HUES48 (cell line): ENCODE measurements at regions not wholly inside any gene's neighbourhood (a gene's known extent, or its start where the extent isn't known, plus 50 kb on each side); places are given as distances from the start of the nearest gene placed in this dataset.

Source experiments
- H3K27ac ChIP-seq: one replicate; pipeline ENCODE4 v1.7.0; 2013; ENCODE audit warnings: low read depth, low read length, inconsistent platforms
- H3K27me3 ChIP-seq: 2 replicates; pipeline ENCODE4 v1.6.1; 2013; ENCODE audit warnings: mild to moderate bottlenecking, low read length; ENCODE audit not compliant: control insufficient read depth, insufficient read depth
- H3K36me3 ChIP-seq: 2 replicates; pipeline ENCODE4 v1.6.1; 2013; ENCODE audit warnings: low read length; ENCODE audit not compliant: control insufficient read depth, insufficient read depth
- H3K4me1 ChIP-seq: 2 replicates; pipeline ENCODE4 v1.6.1; 2013; ENCODE audit warnings: mild to moderate bottlenecking, low read length; ENCODE audit not compliant: control insufficient read depth, insufficient read depth
- H3K4me3 ChIP-seq: 2 replicates; pipeline ENCODE4 v1.5.1; 2013; ENCODE audit warnings: mild to moderate bottlenecking, low read depth, low read length
- H3K9ac ChIP-seq: 2 replicates; pipeline ENCODE4 v1.6.1; 2013; ENCODE audit warnings: mild to moderate bottlenecking, low read depth, low read length, moderate library complexity
- H3K9me3 ChIP-seq: 2 replicates; pipeline ENCODE4 v1.6.1; 2013; ENCODE audit warnings: low read length; ENCODE audit not compliant: control insufficient read depth, insufficient read depth

DNA sequence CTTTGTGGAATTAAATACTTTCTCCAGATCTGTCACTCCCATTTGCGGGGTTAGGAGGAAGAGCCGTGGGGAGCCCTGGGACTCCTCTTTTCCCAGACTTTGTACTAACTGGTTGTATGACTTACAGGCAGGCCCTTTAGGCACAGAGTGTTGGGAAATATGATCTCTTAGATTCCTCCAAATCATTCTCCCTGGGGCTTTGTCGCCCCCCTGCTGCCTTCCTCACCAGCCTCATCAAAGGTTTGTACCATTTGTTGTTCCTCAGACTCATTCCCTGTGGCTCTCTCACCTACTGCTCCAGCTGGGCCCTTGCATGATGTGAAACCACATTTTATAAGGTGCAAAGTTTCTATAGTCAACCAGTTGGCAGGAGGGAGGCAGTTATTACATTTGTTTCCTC is 56.4 kb downstream of the CRYGS start:
- Histone ChIP-seq H3K36me3 (no peaks in the 10 kb centered on the region), H3K4me3 (no peak overlapping the region), H3K27me3 (no peaks in the 10 kb centered on the region), H3K9me3 (no peaks in the 10 kb centered on the region), H3K9ac (no peak overlapping the region), H3K4me1 (peaks cover 5% of the 10 kb centered on the region; the same call in 1 of the 2 replicates), H3K27ac (no peak overlapping the region)

- Histone ChIP-seq H3K27me3 (no peaks in the 10 kb centered on the region), H3K4me1 (peaks cover 5% of the 10 kb centered on the region; the same call in 1 of the 2 replicates), H3K27ac (no peak overlapping the region), H3K9ac (no peak overlapping the region), H3K36me3 (no peaks in the 10 kb centered on the region), H3K9me3 (no peaks in the 10 kb centered on the region), H3K4me3 (no peak overlapping the region)
These were observed 57.1 kb downstream of the CRYGS start for GRCh38 chr3:186487037-186487436.

- no peak overlapping the region for H3K9ac ChIP-seq
- H3K9me3 ChIP-seq, result no peaks in the 10 kb centered on the region
- no peaks in the 10 kb centered on the region for H3K36me3 ChIP-seq
- H3K27ac ChIP-seq, result no peak overlapping the region
- peaks cover 5% of the 10 kb centered on the region; the same call in 1 of the 2 replicates for H3K4me1 ChIP-seq
- no peaks in the 10 kb centered on the region for H3K27me3 ChIP-seq
- no peak overlapping the region for H3K4me3 ChIP-seq
These were observed 60.4 kb downstream of the CRYGS start for GRCh38 chr3:186483611-186484340.

GRCh38 chr3:186481526-186481925 is 62.7 kb downstream of the CRYGS start:
- no peak overlapping the region for H3K4me3 ChIP-seq
- no peaks in the 10 kb centered on the region for H3K27me3 ChIP-seq
- H3K9ac ChIP-seq, result no peak overlapping the region
- no peaks in the 10 kb centered on the region for H3K36me3 ChIP-seq
- H3K4me1 ChIP-seq, result no peaks in the 10 kb centered on the region
- no peak overlapping the region for H3K27ac ChIP-seq
- no peaks in the 10 kb centered on the region for H3K9me3 ChIP-seq

DNA sequence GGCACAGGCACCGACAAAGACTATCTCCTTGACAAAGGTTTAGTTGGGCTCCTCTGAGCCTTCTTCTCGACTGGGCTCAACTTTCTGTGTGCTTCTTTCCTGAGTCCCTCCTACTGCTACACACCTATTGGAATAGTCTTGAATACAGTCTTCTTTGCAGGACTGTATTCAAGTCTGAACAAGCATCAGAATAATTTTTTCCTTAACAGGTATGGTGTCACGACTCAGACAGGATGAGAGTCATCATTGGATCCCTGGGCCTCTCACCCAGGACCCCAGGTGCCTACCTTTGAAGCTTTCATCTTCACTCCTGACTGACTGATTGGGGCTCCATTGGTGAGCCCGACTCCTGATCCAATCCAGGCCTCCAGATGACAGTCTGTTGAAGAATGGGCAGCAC is 66.3 kb downstream of the CRYGS start:
- no peaks in the 10 kb centered on the region for H3K4me1 ChIP-seq
- no peak overlapping the region for H3K4me3 ChIP-seq
- no peak overlapping the region for H3K27ac ChIP-seq
- H3K27me3 ChIP-seq, result no peaks in the 10 kb centered on the region
- H3K36me3 ChIP-seq, result no peaks in the 10 kb centered on the region
- no peaks in the 10 kb centered on the region for H3K9me3 ChIP-seq
- H3K9ac ChIP-seq, result no peak overlapping the region

- no peak overlapping the region for H3K4me3 ChIP-seq
- H3K36me3 ChIP-seq, result no peaks in the 10 kb centered on the region
- no peak overlapping the region for H3K27ac ChIP-seq
- no peaks in the 10 kb centered on the region for H3K4me1 ChIP-seq
- H3K9me3 ChIP-seq, result no peaks in the 10 kb centered on the region
- no peak overlapping the region for H3K9ac ChIP-seq
- no peaks in the 10 kb centered on the region for H3K27me3 ChIP-seq
These were observed 67.1 kb downstream of the CRYGS start for GRCh38 chr3:186477033-186477432.

- H3K9ac ChIP-seq, result no peak overlapping the region
- H3K27ac ChIP-seq, result no peak overlapping the region
- H3K9me3 ChIP-seq, result no peaks in the 10 kb centered on the region
- H3K27me3 ChIP-seq, result no peaks in the 10 kb centered on the region
- no peaks in the 10 kb centered on the region for H3K4me1 ChIP-seq
- no peaks in the 10 kb centered on the region for H3K36me3 ChIP-seq
- H3K4me3 ChIP-seq, result no peak overlapping the region
These were observed 67.6 kb downstream of the CRYGS start for GRCh38 chr3:186476541-186476940.

DNA sequence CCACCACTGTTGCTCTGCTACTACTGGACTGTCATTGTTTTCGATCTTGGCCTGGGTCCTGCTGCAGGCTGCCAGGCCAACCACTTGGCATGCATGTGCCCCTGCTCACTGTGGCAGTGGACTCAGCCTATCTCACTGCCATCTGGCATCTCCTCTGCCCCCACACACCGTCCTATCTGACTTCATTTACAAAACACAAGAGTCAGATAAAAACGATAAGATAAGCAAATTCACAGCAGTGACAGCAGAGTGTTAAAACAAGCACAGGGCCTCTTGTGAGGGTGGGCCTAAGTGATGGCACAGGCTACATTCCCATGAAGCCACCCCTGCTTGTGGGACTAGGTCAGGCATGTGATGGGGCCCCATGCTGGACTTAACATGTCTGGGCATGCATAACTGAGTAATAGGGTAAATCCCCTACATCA is 68.1 kb downstream of the CRYGS start:
- H3K27ac ChIP-seq, result no peak overlapping the region
- no peak overlapping the region for H3K9ac ChIP-seq
- no peaks in the 10 kb centered on the region for H3K36me3 ChIP-seq
- no peaks in the 10 kb centered on the region for H3K4me1 ChIP-seq
- no peaks in the 10 kb centered on the region for H3K9me3 ChIP-seq
- no peak overlapping the region for H3K4me3 ChIP-seq
- H3K27me3 ChIP-seq, result no peaks in the 10 kb centered on the region

- no peaks in the 10 kb centered on the region for H3K4me1 ChIP-seq
- no peak overlapping the region for H3K27ac ChIP-seq
- no peaks in the 10 kb centered on the region for H3K9me3 ChIP-seq
- H3K4me3 ChIP-seq, result no peak overlapping the region
- no peak overlapping the region for H3K9ac ChIP-seq
- no peaks in the 10 kb centered on the region for H3K36me3 ChIP-seq
- H3K27me3 ChIP-seq, result no peaks in the 10 kb centered on the region
These were observed 71.0 kb downstream of the CRYGS start for GRCh38 chr3:186473166-186473565.

- Histone ChIP-seq H3K4me3 (no peak overlapping the region), H3K4me1 (no peaks in the 10 kb centered on the region), H3K9me3 (no peaks in the 10 kb centered on the region)
These were observed 71.6 kb downstream of the CRYGS start for GRCh38 chr3:186472456-186473008.

GRCh38 chr3:186471771-186472170 is 72.4 kb downstream of the CRYGS start:
- no peak overlapping the region for H3K9ac ChIP-seq
- H3K27me3 ChIP-seq, result no peaks in the 10 kb centered on the region
- no peaks in the 10 kb centered on the region for H3K9me3 ChIP-seq
- H3K27ac ChIP-seq, result no peak overlapping the region
- H3K4me1 ChIP-seq, result no peaks in the 10 kb centered on the region
- no peak overlapping the region for H3K4me3 ChIP-seq
- H3K36me3 ChIP-seq, result no peaks in the 10 kb centered on the region

More at GRCh38 chr3:186472456-186473008, 71.6 kb downstream of the CRYGS start:
- no peak overlapping the region for H3K9ac ChIP-seq
- H3K27ac ChIP-seq, result no peak overlapping the region
- H3K27me3 ChIP-seq, result no peaks in the 10 kb centered on the region
- no peaks in the 10 kb centered on the region for H3K36me3 ChIP-seq
